ENCODE measurements at regions not wholly inside any gene's neighbourhood (a gene's known extent, or its start where the extent isn't known, plus 50 kb on each side); places are given as distances from the start of the nearest gene placed in this dataset.

DNA sequence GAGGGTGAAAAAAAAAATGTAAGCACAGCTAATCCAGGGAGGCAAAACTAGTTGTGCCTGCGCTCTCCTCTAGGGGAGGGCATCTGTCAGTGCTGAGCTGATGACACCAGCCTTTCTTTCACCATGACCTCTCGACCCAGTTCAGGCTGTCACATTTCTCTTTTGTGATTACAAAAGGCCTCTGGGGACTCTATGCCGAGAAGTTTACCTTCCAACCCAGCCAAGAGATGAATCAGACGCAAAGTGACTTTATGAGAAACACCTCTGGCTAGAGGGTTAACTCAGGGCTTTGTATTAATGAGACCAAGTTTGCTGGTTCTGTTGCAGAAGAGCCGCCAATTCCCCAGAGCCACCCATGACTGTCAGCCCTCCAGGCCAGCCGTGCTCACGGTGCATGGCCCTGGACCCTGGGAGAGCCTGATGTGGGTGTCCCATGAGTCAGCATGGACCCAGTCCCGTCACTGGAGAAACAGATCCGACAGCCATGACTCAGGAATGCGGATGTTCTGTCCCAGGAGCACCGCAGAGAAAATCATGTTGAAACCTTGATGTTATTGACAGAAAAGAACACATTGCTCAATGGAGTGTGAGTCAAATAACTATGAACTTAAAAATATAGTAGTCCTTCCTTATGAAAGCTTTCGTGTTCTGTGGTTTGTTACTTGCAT lies 437.2 kb downstream of the HS3ST3B1 start (continued):
- TF ChIP-seq ZNF619 (CRISPR knock-in tag; IDR thresholded peaks at IDR 0.05) (no peak), KMT2B (CRISPR knock-in tag; IDR thresholded peaks at IDR 0.05) (peak; percentile 21; the same call in 1 of the 2 replicates), PAWR (CRISPR knock-in tag; IDR thresholded peaks at IDR 0.05; ENCODE audit: borderline replicate concordance) (no peak), CEBPB (IDR thresholded peaks at IDR 0.05; ENCODE audit: borderline replicate concordance, low read depth, low read length) (peak; percentile 96), ZFP36L1 (CRISPR knock-in tag; IDR thresholded peaks at IDR 0.05) (peak; percentile 77; the same call in 1 of the 2 replicates), ZNF484 (CRISPR knock-in tag; IDR thresholded peaks at IDR 0.05; ENCODE audit: borderline replicate concordance, low read depth) (no peak), MAZ (IDR thresholded peaks at IDR 0.05; ENCODE audit: borderline replicate concordance, low read depth, low read length) (no peak; the same call in 1 of the 2 replicates), MAZ (CRISPR knock-in tag; IDR thresholded peaks at IDR 0.05; ENCODE audit: low read depth) (0 out of 2 replicates have a peak, but pooled peaks have one; percentile 42), ZNF737 (CRISPR knock-in tag; IDR thresholded peaks at IDR 0.05; ENCODE audit: borderline replicate concordance) (no peak), ZNF205 (CRISPR knock-in tag; IDR thresholded peaks at IDR 0.05) (no peak), YEATS4 (CRISPR knock-in tag; IDR thresholded peaks at IDR 0.05; ENCODE audit: borderline replicate concordance) (peak; percentile 67; the same call in 1 of the 2 replicates), ZNF430 (CRISPR knock-in tag; IDR thresholded peaks at IDR 0.05) (peak; percentile 70; the same call in 1 of the 2 replicates), ZNF850 (CRISPR knock-in tag; conservative IDR thresholded peaks at IDR 0.05) (no peak), ZNF556 (CRISPR knock-in tag; IDR thresholded peaks at IDR 0.05; ENCODE audit: borderline replicate concordance) (0 out of 2 replicates have a peak, but pooled peaks have one; percentile 70), HOXA3 (CRISPR knock-in tag; IDR thresholded peaks at IDR 0.05) (peak; percentile 74; the same call in 1 of the 2 replicates), MIER2 (CRISPR knock-in tag; IDR thresholded peaks at IDR 0.05) (0 out of 2 replicates have a peak, but pooled peaks have one; percentile 35), SRSF1 (optimal IDR thresholded peaks at IDR 0.05; ENCODE audit: low read depth, low read length) (no peak), CC2D1A (CRISPR knock-in tag; IDR thresholded peaks at IDR 0.05) (no peak), FOXA3 (CRISPR knock-in tag; IDR thresholded peaks at IDR 0.05) (peak; percentile 93), MIXL1 (CRISPR knock-in tag; IDR thresholded peaks at IDR 0.05) (peak; percentile 61)
- TF ChIP-seq, protein P1, sequence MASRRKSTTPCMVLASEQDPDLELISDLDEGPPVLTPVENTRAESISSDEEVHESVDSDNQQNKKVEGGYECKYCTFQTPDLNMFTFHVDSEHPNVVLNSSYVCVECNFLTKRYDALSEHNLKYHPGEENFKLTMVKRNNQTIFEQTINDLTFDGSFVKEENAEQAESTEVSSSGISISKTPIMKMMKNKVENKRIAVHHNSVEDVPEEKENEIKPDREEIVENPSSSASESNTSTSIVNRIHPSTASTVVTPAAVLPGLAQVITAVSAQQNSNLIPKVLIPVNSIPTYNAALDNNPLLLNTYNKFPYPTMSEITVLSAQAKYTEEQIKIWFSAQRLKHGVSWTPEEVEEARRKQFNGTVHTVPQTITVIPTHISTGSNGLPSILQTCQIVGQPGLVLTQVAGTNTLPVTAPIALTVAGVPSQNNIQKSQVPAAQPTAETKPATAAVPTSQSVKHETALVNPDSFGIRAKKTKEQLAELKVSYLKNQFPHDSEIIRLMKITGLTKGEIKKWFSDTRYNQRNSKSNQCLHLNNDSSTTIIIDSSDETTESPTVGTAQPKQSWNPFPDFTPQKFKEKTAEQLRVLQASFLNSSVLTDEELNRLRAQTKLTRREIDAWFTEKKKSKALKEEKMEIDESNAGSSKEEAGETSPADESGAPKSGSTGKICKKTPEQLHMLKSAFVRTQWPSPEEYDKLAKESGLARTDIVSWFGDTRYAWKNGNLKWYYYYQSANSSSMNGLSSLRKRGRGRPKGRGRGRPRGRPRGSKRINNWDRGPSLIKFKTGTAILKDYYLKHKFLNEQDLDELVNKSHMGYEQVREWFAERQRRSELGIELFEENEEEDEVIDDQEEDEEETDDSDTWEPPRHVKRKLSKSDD (CRISPR knock-in tag; IDR thresholded peaks at IDR 0.05; ENCODE audit: low read depth) = no peak
- TF ChIP-seq, protein P2, sequence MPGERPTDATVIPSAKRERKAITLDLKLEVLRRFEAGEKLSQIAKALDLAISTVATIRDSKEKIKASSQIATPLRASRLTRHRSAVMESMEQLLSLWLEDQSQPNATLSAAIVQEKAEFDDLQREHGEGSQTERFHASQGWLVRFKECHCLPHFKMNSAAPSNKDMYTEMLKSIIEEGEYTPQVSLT (CRISPR knock-in tag; IDR thresholded peaks at IDR 0.05; ENCODE audit: borderline replicate concordance, low read depth) = no peak
- TF ChIP-seq, protein P3, sequence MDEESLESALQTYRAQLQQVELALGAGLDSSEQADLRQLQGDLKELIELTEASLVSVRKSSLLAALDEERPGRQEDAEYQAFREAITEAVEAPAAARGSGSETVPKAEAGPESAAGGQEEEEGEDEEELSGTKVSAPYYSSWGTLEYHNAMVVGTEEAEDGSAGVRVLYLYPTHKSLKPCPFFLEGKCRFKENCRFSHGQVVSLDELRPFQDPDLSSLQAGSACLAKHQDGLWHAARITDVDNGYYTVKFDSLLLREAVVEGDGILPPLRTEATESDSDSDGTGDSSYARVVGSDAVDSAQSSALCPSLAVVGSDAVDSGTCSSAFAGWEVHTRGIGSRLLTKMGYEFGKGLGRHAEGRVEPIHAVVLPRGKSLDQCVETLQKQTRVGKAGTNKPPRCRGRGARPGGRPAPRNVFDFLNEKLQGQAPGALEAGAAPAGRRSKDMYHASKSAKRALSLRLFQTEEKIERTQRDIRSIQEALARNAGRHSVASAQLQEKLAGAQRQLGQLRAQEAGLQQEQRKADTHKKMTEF (CRISPR knock-in tag; IDR thresholded peaks at IDR 0.05) = peak; percentile 92; the same call in 1 of the 2 replicates
- TF ChIP-seq, protein P4, sequence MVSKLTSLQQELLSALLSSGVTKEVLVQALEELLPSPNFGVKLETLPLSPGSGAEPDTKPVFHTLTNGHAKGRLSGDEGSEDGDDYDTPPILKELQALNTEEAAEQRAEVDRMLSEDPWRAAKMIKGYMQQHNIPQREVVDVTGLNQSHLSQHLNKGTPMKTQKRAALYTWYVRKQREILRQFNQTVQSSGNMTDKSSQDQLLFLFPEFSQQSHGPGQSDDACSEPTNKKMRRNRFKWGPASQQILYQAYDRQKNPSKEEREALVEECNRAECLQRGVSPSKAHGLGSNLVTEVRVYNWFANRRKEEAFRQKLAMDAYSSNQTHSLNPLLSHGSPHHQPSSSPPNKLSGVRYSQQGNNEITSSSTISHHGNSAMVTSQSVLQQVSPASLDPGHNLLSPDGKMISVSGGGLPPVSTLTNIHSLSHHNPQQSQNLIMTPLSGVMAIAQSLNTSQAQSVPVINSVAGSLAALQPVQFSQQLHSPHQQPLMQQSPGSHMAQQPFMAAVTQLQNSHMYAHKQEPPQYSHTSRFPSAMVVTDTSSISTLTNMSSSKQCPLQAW (CRISPR knock-in tag; IDR thresholded peaks at IDR 0.05) = peak; percentile 79

Data from HepG2 (cell line).